Suppressor macrophage treated with lipopolysaccharide for 1 hour (primary cell): ENCODE measurements at regions not wholly inside any gene's neighbourhood (a gene's known extent, or its start where the extent isn't known, plus 50 kb on each side); places are given as distances from the start of the nearest gene placed in this dataset.

ENCODE experiments used
- DNase-seq, 3 donors: peaks; one replicate each; pipeline ENCODE4 v3.0.0-alpha.2; 2020 to 2022

DNA sequence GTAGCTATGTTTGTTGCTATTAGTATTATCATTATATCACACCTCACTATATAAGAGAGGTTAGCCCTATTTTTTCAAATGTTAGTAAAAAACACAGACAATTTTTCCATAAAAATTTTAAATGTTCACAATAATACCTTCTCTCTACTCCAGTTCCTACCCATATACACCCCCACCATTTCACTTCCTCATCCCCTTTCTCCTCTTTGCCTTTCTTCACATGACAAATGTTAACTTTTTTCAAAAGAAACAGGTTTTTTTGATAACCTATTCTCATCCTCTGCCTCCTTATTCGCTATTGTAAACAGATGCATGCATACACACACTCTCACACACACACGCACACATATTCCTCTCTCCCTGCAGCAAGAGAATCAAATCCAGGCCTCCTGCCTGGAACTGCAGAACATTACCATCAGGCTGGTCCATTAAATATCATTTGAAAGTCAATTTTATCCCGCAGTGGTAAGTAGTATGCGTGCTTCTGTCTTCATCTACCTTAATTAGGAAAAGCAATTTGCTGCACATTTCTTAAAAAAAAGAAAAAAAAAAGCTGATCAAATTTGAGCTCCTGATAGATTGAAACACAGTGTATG is 55.5 kb downstream of the MID1IP1 start:
- DNase-seq, result no peak

DNA sequence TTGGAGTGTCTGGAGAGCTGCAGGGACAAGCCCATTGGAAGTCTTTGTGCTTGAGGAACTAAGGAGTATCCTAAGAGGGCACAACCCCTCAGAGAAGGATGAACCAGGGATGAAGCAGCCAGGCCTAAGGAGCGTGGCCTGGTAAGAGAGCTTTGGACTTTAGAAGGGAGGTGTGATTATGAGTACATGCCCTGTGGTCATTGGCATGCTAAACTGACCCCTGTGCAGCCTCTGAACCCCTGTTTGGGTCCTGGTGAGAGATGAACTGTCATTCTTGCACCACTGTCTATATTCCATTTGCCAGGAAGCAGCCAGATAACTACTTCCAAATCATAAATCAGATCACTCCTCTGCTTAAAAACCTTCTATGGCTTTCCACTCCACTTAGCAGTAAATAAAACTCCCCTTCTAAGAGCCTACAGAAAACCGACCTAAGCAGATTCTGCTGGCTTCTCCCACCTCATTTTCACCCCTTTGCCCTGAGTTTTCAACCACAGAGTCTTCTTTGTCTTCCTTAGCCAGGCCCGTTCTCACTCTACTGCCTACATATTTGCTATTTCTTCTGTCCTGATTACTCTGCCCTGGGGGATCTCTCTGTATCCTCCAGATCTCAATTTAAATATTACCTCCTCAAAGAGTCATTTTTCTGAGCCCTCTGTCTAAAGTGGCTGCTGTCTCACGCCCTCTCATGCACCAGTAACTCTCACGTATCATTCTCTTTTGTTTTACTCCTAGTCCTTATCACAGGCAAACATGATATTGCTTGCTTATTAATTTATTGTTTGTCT is 56.7 kb downstream of the MID1IP1 start:
- DNase-seq, result no peak

DNA sequence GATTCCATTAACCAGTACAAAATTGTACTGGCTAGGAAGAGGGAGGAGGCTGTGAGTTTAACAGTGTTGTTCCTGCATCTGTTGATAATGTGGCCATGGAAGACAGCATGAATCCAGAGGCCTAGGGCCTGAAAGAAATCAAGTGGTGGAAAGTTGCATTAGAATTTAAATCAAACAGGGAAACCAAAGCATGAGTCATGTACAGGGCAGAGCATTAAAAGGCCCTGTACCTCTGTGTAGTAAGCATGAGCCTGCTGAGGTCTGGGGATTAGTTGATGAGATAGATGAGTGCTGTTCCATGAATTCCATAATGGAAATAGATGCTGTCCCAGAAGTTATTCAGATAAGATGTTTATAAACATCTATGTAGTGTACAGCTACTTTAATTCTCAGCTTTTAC is 58.3 kb downstream of the MID1IP1 start:
- DNase-seq, result no peak

DNA sequence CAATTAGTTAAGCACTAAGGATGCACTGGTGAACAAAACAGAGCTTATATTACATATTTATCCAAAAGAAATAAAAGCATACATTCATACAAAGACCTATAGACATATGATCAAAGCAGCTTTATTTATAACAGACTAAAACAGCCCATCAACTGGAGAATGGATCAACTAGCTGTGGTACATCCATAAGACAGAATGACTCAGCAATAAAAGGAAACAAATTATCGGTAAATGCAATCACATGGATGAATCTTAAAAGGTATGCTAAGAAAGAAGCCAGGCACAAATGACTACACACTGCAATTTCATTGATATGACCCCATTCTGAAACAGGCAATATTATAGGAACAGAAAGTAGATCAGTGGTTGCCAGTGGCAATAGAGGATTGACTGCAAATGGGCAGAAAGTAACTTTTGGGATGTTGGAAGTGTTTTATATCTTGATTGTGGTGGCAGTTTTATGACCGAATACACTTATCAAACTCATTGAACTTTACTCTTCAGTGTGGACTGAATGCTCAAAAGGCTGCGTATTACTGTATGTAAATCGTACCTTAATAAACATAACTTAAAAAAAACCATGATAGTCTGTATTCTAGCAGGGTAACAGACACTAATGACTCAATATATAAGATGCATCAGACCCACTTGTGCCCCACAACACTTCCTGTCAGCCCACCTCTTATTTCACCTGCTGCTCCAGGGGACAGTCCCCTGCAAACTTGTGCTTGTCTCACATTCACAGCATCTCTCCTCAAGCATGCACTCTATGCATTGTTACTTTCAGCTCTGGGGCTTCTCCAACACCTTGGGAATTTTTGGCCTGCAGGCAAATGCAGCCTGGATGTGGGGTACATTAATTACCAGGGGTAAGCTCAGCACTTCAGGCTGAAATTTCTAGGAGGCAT is 59.1 kb downstream of the MID1IP1 start:
- DNase-seq, result no peak

DNA sequence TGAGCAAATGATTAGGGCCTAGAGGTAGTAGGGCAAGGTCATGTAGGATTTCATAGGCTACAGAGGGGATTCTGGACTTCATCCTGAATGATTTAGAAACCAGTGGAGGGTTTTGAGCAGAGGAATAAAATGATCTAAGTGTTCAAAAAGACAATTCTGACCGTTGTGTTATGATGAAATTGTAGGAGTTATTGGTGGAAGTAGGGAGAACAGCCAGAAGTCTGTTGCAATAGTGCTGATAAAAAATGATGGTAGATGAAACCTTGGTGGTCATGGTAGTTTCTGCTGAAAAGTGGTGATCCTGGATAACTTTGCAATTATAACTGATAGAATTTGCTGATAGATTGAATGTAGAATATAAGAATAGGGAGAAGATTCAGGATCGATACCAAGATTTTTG is 60.2 kb downstream of the MID1IP1 start:
- DNase-seq, result no peak

DNA sequence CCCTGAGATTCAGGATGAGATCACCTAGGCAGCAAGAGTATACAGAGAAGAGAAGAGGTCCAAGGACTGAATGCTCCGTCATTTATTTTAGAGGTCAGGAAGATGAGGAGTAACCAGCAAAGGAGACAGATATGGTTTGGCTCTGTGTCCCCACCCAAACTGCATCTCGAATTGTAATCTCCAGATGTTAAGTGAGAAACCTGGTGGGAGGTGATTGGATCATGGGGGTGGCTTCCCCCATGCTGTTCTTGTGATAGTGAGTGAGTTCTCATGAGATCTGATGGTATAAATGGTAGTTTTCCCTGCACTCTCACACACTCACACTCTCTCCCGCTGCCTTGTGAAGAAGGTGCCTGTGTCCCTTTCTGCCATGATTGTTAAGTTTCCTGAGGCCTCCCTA is 60.8 kb downstream of the MID1IP1 start:
- DNase-seq, result no peak

DNA sequence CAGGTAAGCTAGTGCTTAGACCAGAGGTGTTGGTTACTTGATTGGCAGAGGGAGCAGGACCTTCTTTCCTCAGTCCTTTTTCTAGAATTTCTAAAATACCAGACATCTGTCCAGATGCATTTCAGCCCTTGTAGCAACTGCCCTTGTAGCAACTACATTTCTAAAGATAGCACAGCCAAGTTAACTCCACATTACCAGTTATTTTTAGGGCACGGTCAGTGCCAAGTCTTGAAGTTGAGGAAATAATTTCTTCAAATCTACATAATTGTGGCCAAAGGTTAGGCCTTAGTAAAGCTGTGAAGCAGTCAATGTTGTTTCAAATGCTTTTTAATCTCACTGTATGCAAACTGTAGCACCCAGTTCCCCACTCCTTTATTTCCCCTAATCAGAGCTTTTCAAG is 62.9 kb downstream of the MID1IP1 start:
- DNase-seq, result no peak

DNA sequence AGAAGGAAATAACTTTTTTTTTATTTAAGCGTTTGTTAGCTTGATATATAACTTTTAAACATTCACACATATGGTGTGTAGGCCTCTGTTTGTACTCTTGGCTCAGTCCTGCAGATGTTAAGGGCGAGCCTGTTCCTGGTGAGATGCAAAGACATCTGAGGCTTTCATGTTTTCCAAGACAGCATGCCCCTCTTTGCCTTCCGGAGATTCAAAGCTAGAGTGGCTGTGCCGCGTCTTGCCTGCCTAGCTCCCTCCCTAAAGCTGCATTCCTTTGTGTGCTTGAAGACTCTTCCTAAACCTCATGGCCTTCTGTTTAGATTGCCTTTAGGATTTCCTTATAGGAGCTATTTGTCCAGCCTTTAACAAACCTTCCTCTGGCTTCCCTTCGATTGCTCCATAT is 67.1 kb downstream of the MID1IP1 start:
- DNase-seq, result no peak

DNA sequence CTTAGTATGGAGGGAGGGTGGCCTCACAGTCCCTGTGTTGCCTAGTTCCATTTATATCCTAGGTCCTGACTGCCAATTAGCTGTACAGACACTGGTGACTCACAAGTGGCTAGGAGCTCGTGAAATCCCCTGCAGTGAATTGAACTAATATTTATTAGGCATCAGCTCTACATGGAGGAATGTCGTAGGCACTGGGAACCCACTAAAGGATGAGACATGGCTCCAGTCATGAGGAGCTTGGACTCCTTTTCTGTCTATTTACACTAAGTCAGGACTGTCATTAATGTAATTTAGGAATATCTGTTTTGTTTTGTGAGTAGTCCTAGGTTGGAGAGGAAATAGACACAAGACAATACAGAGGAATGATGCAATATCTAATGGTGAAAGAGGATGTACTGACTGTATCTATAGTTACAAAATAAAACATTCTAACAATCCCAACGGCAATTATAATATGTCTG is 67.7 kb downstream of the MID1IP1 start:
- peak; percentile 68 to 87 (median 71) for DNase-seq

DNA sequence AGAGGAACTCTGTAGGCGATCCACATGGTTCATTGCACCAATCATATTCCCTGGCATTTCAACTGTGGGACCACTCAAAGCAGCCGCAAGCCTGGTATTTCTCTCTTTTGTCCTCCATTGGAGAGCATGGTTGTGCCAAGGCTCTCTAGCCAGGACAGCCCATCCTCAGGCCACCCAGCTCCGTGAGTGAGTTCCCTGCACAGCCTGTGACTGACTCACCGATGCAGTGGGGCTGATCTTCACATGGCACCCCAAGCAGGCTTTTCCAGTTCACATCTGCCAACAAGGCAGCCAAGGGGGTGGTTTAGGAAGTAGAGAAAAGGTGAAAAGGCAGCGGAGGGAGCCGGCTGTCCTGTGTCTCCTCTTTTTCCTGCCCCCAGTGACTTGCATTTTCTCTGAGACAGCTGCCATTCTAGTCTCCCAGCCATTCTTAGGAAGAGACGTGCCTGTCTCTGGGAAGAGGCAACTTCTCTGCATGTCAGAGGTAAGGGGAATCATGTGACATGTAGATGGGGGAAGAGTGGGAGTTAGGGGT is 69.2 kb downstream of the MID1IP1 start:
- DNase-seq, result peak; percentile 39 to 58 (median 54)

DNA sequence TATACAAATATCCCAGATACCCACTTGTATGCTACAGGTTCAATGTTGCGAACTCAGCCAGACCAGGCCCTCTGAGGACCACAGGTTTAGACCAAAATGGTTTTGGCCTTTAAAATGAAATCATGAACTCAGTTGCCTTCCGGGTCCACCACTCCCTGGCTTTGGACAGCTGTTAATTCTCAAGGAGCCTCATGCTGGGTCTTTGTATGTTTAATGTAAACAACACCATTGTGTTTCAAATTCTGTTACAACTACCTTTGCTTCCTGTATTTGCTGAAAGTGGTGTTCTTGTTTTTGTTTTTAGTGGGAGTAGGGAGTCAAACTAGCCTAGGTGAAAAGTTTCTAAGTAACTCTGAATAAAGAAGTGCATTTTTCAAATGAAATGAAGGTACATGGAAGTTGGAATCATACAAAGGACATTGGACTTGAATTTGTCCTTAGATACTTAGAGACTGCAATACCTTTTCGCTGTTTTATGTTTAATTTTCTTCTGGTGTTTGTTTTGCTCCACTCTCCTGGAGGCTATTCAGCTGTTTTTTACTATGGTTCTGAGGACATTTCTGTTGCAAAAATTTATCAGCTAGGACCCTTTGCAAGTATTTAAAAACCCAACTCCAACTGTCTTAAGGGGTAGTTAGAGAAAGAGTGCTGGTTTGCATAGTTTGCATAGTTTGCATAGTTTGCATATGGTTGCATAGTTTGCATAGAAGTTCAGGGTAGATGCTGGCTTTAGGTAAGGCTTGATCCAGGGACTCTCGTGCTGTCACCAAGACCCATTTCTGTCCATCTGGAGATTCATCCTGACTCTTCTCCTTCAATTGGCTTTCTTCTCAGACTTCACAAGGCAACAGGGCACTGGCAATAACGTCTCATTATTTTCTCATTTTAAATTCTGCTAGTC is 70.1 kb downstream of the MID1IP1 start:
- DNase-seq, result no peak

DNA sequence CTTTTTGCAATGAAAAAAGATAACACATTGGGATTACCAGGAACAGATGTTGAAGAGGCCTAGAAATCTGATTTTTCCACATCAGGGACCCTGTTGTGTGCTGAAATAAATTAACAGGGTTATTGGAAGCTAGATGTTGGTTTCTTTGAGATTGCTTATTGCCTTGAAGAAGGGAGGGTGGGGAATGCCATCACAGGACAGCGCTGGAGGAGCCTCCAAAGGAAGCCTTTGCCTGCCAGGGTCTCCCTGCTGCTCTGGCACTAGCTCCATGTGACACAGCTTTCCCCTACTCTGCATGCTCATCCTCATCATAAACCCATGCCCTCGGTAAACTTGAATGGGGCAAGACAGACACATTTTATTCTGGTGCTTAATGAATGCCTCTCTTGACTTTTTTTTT is 76.1 kb downstream of the MID1IP1 start:
- DNase-seq, result no peak

DNA sequence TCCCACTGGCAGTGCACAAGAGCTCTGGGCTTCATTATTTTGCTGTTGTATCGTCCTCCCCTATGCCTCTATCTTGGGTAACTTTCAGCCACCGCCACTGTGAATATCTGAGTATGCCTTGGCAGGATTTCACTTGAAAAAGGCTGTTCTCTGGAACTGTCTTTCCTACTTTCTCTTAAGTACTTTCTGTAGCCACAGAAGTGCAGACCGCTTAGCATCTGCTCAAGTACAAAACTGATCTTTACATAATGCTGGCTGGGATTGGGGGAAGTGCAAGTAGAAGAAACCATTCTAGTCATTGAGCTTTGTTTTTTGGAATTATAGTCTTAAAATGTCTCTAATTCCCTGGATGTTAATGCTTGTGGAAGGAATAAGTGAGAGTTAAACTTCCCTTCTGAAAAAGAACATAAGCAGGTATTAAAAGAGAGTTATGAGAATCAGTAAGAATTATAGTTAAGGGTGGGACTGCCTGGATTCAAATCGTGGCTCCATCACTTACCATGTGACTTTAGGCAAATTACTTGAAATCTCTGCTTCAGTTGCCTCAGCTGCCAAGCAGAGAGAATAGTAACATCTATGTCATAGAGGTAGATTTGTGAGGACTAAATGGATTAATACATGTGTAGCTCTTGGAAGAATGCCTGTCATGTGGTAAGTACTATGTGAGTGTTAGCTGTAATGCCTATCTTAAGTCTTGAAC is 77.5 kb downstream of the MID1IP1 start:
- no peak for DNase-seq

DNA sequence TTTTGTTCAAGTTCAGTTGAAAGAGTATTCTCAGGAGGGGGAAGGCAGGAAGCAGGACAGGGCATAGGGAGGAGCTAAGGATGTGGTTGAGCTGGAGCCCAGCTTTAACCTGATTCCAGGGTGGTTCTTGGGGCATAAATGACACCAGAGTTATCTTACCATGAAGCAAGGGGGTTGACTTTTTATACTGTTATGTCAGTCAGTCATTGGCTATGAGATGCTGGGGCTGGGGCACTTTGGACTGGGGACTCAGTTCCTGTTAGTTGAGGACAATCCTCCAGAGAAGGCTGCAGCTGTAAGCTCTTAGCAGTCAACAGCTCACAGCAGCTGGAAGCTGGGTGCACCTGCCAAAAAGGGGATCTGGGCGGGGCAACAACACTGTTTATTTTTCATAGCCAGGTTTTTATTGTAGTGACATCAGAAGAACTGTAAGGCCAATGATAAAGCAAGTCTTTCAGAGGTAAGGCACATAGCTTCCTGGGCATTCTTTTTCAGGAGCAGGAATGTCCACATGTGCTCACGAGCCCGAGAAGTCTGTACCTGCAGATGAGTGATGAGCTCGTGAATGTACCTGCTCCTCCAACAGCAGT is 78.5 kb downstream of the MID1IP1 start:
- no peak for DNase-seq

DNA sequence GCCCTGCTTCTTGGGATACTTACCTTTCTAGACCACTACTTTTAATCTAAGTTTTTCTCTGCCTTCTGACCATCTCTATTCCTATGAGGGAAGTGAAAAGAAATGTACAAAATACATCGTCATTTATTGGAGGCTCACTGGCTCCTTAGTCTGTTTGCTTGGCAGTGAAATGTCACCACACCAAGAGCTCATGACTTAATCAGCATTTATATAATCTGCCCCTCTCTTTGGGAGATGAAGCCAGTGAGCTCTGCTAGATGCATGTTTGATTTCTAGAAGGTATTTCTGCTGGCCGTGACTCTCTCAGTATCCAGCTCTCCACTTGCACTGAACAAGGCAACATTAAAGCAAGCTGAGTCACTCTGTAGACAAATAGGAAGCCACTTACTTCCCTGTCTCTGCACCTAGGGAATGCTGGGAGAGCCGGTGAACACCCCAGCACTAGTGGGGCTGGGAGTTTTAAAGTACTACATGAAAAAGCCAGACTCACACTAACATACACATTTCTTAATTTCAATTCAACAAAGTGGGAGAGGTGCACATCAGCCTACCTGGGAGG is 79.1 kb downstream of the MID1IP1 start:
- peak; percentile 29 to 54 (median 47) for DNase-seq

DNA sequence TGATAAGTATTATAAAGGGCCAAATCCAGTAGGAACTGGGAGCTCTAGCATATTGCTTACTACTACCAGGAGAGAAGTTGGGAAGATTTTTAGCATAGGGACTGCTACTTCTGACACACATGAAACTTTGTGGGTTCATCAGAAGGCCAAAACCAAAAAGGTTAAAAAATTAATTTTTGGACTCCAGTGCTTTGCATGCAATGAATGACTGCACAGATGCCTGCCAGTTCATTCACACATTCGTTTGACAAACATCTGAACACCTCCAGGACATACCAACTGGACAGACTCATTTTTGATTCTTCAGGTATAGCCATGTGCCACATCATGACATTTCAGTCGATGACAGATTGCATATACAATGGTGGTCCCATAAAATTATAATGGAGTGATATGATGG is 79.8 kb downstream of the MID1IP1 start:
- no peak for DNase-seq

DNA sequence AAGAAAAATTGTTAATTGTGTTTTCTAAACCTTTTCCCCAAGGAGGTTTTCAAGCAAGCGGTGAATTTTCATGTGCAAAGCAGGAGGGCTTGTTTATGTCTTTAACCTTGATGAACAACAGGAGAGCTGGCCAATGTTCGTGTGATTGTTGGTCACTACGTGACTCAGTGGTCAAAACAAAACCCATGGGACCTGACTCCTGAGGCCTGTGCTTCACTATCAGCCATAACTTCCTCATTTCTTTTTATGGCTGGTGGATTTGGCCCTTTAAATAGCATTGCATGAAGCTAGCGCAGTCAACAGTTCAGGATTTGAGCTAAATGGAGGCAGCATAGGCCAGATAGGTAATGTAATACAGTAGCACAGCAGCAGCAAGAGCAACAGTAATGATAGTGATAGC is 80.5 kb downstream of the MID1IP1 start:
- DNase-seq, result peak; percentile 51 to 60 (median 53)

DNA sequence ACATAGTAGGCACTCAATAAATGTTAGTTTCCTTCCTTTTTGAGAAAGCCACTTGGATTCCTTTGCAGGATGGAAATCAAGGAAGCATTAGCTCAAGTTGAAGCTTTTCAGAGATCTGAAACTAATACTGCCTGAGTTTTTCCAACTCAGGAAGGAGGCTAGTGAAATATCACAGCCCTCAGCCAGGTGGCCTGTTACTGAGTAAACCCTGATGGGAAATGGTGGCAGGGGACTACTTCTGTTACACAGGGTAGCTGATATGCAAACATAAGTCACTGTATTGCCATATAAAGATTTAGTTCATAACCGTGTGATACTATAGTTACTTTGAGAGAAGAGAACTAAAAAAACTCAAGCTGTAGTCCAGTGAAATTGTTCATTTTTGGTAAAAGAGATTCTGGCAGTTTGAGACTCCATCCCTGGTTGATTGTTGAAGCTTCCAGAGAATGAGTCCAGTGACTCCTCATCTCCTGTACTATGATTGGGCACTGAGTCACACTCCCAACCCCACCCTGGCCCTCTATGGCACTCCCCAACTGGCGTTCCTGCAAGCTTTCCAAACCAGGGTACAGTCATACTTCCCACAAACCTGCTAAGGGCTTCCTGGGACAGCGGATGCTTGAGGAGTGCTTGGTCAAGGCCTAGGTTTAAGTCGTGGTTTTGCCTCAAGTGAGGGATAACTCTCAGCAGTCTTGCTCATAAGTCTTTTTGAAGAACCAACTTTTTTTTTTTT is 81.8 kb downstream of the MID1IP1 start:
- DNase-seq, result peak; percentile 49 to 73 (median 67)

DNA sequence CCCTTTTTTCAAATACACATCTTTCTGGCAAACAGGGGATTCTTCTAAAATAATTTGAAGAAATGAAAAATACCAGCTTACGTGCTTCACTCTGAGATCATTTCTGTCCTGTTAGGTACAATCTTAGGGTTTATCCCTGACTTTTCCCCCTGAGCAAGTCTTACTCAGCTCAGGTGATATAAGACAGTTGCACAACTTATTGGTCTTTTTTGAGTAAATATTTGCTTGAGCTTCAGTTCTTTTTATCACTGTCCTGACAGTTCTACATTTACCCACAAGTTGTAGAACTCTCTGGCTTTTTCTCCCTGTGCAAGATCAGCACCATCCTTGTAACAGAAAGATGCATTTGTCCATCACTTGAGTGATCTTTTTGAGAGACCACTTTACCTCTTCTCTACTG is 84.9 kb downstream of the MID1IP1 start:
- no peak for DNase-seq

DNA sequence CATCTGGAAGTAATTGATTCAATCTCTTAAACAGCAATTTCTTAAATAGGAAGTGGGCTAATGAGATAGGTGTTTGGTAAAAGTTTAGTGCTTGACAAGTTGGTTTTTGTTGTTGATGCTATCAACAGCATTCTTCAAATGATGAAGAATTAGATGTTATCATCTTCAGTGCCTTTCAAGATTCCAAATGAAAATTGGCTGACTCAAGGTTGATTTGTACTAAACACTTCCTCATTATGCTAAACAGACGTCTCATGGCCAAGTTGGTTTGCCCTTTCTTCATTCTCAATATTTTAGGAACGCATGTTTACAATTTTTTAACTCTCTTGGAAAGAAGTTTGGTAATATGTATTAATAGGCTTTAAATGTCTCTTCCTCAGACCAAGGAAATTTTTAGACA is 86.0 kb downstream of the MID1IP1 start:
- peak in 1 of 3 donors; percentile 25 for DNase-seq
